H1 (cell line): ENCODE measurements at regions not wholly inside any gene's neighbourhood (a gene's known extent, or its start where the extent isn't known, plus 50 kb on each side); places are given as distances from the start of the nearest gene placed in this dataset.

ENCODE experiments used
- CTCF ChIA-PET: fragments of 300-600 bp; sonication (Branson Sonifier 250); formaldehyde crosslinking; loops from one replicate; lab custom pipeline; 2021; ENCODE audit not compliant: partially characterized antibody; lab: Charles Lee
- POLR2A ChIA-PET: fragments of 300-600 bp; sonication (Branson Sonifier 250); formaldehyde crosslinking; loops from one replicate; lab custom pipeline; 2021; ENCODE audit warnings: inconsistent platforms; ENCODE audit not compliant: partially characterized antibody; lab: Charles Lee
- DNase-seq, 2 experiments: peaks; one replicate each; pipeline versions ENCODE4 v3.0.0 to v3.0.0-alpha.2; 2010 to 2022; ENCODE audit warnings: low spot score in 2 of 2, low read depth in 1 of 2, mixed read lengths in 1 of 2
- FAIRE-seq: peaks from 2 replicates; lab custom pipeline; 2011; peaks lifted over from hg19 to GRCh38; lab: Jason Lieb, UNC
- H2AFZ ChIP-seq: 2 replicates; pipeline ENCODE4 v1.8.1; 2012; ENCODE audit warnings: low read length, inconsistent platforms
- H2AK5ac ChIP-seq: 2 replicates; pipeline ENCODE4 v1.6.1; 2013; ENCODE audit warnings: low read depth, low read length
- H2BK120ac ChIP-seq: replicated peaks from 2 replicates; pipeline ENCODE3; 2013; ENCODE audit warnings: low read depth, low read length, inconsistent platforms
- H2BK12ac ChIP-seq: 2 replicates; pipeline ENCODE4 v1.6.1; 2013; ENCODE audit warnings: low read depth, low read length
- H2BK15ac ChIP-seq: 2 replicates; pipeline ENCODE4 v1.6.1; 2013; ENCODE audit warnings: low read length
- H2BK20ac ChIP-seq: 2 replicates; pipeline ENCODE4 v1.6.1; 2013; ENCODE audit warnings: low read length
- H2BK5ac ChIP-seq: 2 replicates; pipeline ENCODE4 v1.6.1; 2013; ENCODE audit warnings: low read depth, low read length
- H3K14ac ChIP-seq: 2 replicates; pipeline ENCODE4 v1.6.1; 2013; ENCODE audit warnings: inconsistent platforms; ENCODE audit not compliant: insufficient read length
- H3K18ac ChIP-seq: 2 replicates; pipeline ENCODE4 v1.6.1; 2013; ENCODE audit warnings: low read length; ENCODE audit errors: extremely low read depth
- H3K23ac ChIP-seq: 2 replicates; pipeline ENCODE4 v1.6.1; 2013; ENCODE audit warnings: inconsistent platforms; ENCODE audit not compliant: insufficient read length
- H3K23me2 ChIP-seq: 2 replicates; pipeline ENCODE4 v1.6.1; 2013; ENCODE audit warnings: low read depth, low read length
- H3K27ac ChIP-seq: 2 replicates; pipeline ENCODE4 v1.6.1; 2011; ENCODE audit warnings: low read depth, low read length, inconsistent platforms
- H3K27me3 ChIP-seq, 4 experiments: replicated peaks in 1 of 4; 1 replicate in 1 of 4; 2 replicates in 3 of 4; pipeline versions ENCODE4 v1.6.1 to v1.8.1; 2011 to 2013; ENCODE audit warnings: low read length in 3 of 4, mild to moderate bottlenecking in 3 of 4, inconsistent platforms in 2 of 4, mixed read lengths in 2 of 4, moderate library complexity in 1 of 4; ENCODE audit not compliant: control insufficient read depth in 3 of 4, insufficient read depth in 3 of 4; ENCODE audit errors: extremely low read depth in 1 of 4
- H3K36me3 ChIP-seq, 4 experiments: 2 replicates each; pipeline versions ENCODE4 v1.6.1 to v1.8.1; 2011 to 2013; ENCODE audit warnings: mild to moderate bottlenecking in 4 of 4, low read length in 3 of 4, moderate library complexity in 2 of 4, control low read depth in 1 of 4, inconsistent platforms in 1 of 4; ENCODE audit not compliant: insufficient read depth in 4 of 4, control insufficient read depth in 2 of 4
- H3K4ac ChIP-seq: replicated peaks from 2 replicates; pipeline ENCODE3; 2013; ENCODE audit warnings: low read length, low read depth, mixed read lengths, inconsistent platforms; ENCODE audit not compliant: insufficient read length
- H3K4me1 ChIP-seq, 4 experiments: replicated peaks in 1 of 4; 1 replicate in 1 of 4; 2 replicates in 3 of 4; pipeline versions ENCODE4 v1.6.1 to v1.8.1; 2011 to 2013; ENCODE audit warnings: low read length in 3 of 4, inconsistent platforms in 2 of 4, mixed read lengths in 1 of 4; ENCODE audit not compliant: insufficient read depth in 4 of 4, control insufficient read depth in 3 of 4
- H3K4me2 ChIP-seq, 2 experiments: 2 replicates each; pipeline versions ENCODE4 v1.6.1 to v1.8.1; 2011 to 2013; ENCODE audit warnings: low read depth in 2 of 2, low read length in 2 of 2, control low read depth in 1 of 2, inconsistent platforms in 1 of 2, mild to moderate bottlenecking in 1 of 2; ENCODE audit not compliant: insufficient read depth in 1 of 2
- H3K4me3 ChIP-seq, 4 experiments: fragments of 200-600, 300-600 bp in 1 of 4; sonication (generic), shearing (Covaris generic), sonication (Bioruptor Twin) in 1 of 4; 2 replicates each; pipeline versions ENCODE4 v1.5.1 to v1.8.1; 2011 to 2016; ENCODE audit warnings: low read length in 4 of 4, low read depth in 3 of 4, control low read depth in 2 of 4, inconsistent platforms in 2 of 4, mild to moderate bottlenecking in 2 of 4, mixed read lengths in 1 of 4, moderate library complexity in 1 of 4; ENCODE audit not compliant: insufficient read depth in 2 of 4; ENCODE audit errors: extremely low read depth in 1 of 4
- H3K56ac ChIP-seq: replicated peaks from 2 replicates; pipeline ENCODE3; 2013; ENCODE audit warnings: low read depth, mild to moderate bottlenecking, mixed read lengths, low read length, inconsistent platforms; ENCODE audit not compliant: insufficient read length
- H3K79me1 ChIP-seq: 2 replicates; pipeline ENCODE4 v1.6.1; 2013; ENCODE audit warnings: low read depth, low read length, control low read depth
- H3K79me2 ChIP-seq, 2 experiments: 2 replicates each; pipeline versions ENCODE4 v1.6.1 to v1.8.1; 2012 to 2013; ENCODE audit warnings: low read length in 2 of 2, mild to moderate bottlenecking in 2 of 2, inconsistent platforms in 1 of 2; ENCODE audit not compliant: insufficient read depth in 2 of 2, control insufficient read depth in 1 of 2
- H3K9ac ChIP-seq, 4 experiments: replicated peaks in 1 of 4; 1 replicate in 1 of 4; 2 replicates in 3 of 4; pipeline versions ENCODE4 v1.6.1 to v1.8.1; 2011 to 2013; ENCODE audit warnings: low read depth in 3 of 4, low read length in 3 of 4, control low read depth in 2 of 4, mild to moderate bottlenecking in 2 of 4, moderate library complexity in 2 of 4, inconsistent platforms in 1 of 4; ENCODE audit errors: extremely low read depth in 1 of 4
- H3K9me3 ChIP-seq, 2 experiments: 2 replicates each; pipeline versions ENCODE4 v1.6.1 to v1.8.1; 2012 to 2013; ENCODE audit warnings: mild to moderate bottlenecking in 2 of 2, moderate library complexity in 2 of 2, control low read depth in 1 of 2, inconsistent platforms in 1 of 2, low read depth in 1 of 2, low read length in 1 of 2, mixed read lengths in 1 of 2; ENCODE audit not compliant: insufficient read depth in 2 of 2
- H4K20me1 ChIP-seq, 2 experiments: replicated peaks in 1 of 2; 2 replicates each; pipeline versions ENCODE3 to v1.8.1; 2011 to 2013; ENCODE audit warnings: inconsistent platforms in 2 of 2, low read length in 2 of 2, mild to moderate bottlenecking in 1 of 2; ENCODE audit not compliant: insufficient read depth in 2 of 2, control insufficient read depth in 1 of 2
- H4K5ac ChIP-seq: 2 replicates; pipeline ENCODE4 v1.6.1; 2013; ENCODE audit warnings: low read length, low read depth, mixed read lengths, inconsistent platforms; ENCODE audit not compliant: insufficient read length
- H4K8ac ChIP-seq: 2 replicates; pipeline ENCODE4 v1.8.0; 2013; ENCODE audit warnings: mild to moderate bottlenecking, moderate library complexity, low read length, inconsistent platforms; ENCODE audit not compliant: insufficient read depth; ENCODE audit errors: extremely low read depth
- H4K91ac ChIP-seq: replicated peaks from 2 replicates; pipeline ENCODE3; 2013; ENCODE audit warnings: low read length, mixed read lengths, inconsistent platforms; ENCODE audit not compliant: insufficient read length
- BRCA1 ChIP-seq: IDR thresholded peaks from 2 replicates; pipeline ENCODE4 v1.6.1; 2012; ENCODE audit warnings: low read depth, low read length, improper control_type of control experiment
- CBX8 ChIP-seq: fragments of 300-800, 300-1000 bp; sonication (generic); IDR thresholded peaks from 2 replicates; pipeline ENCODE4 v1.7.1; 2016; ENCODE audit warnings: low read depth, low read length, borderline replicate concordance
- CREB1 ChIP-seq: IDR thresholded peaks from 2 replicates; pipeline ENCODE4 v1.6.1; 2012; ENCODE audit warnings: inconsistent platforms
- HDAC6 ChIP-seq: IDR thresholded peaks from one replicate; pipeline ENCODE4 v1.7.1; 2012; ENCODE audit warnings: low read depth, mild to moderate bottlenecking, inconsistent platforms, low read length, moderate library complexity
- JUND ChIP-seq: IDR thresholded peaks from 2 replicates; pipeline ENCODE4 v1.6.1; 2011; ENCODE audit warnings: mild to moderate bottlenecking, improper control_type of control experiment, low read length
- KDM1A ChIP-seq: fragments of 200-600, 300-600 bp; sonication (generic); IDR thresholded peaks from 2 replicates; pipeline ENCODE4 v1.7.1; 2016; ENCODE audit warnings: mild to moderate bottlenecking, low read length, borderline replicate concordance
- NANOG ChIP-seq: IDR thresholded peaks from 2 replicates; pipeline ENCODE4 v1.6.1; 2011; ENCODE audit warnings: low read length, low read depth, mild to moderate bottlenecking, inconsistent platforms; ENCODE audit not compliant: insufficient read depth, poor library complexity, severe bottlenecking
- NRF1 ChIP-seq: IDR thresholded peaks from 2 replicates; pipeline ENCODE4 v1.6.1; 2011; ENCODE audit warnings: mild to moderate bottlenecking, low read depth, low read length, improper control_type of control experiment
- PHF8 ChIP-seq: fragments of 200-600 bp; sonication (generic); conservative IDR thresholded peaks from 2 replicates; pipeline ENCODE4 v1.7.1; 2012; ENCODE audit warnings: low read depth, mild to moderate bottlenecking, inconsistent platforms, low read length, moderate library complexity
- RNF2 ChIP-seq: fragments of 200-900, 300-1000 bp; sonication (generic); IDR thresholded peaks from 2 replicates; pipeline ENCODE4 v1.7.1; 2016; ENCODE audit warnings: borderline replicate concordance, low read depth, mild to moderate bottlenecking, antibody characterized with exemption, low read length; ENCODE audit not compliant: poor library complexity, severe bottlenecking; ENCODE audit errors: missing control alignments
- TCF12 ChIP-seq: IDR thresholded peaks from 2 replicates; pipeline ENCODE4 v1.6.1; 2011; ENCODE audit warnings: low read depth, mild to moderate bottlenecking, low read length
- USF2 ChIP-seq: IDR thresholded peaks from 2 replicates; pipeline ENCODE4 v1.6.1; 2011; ENCODE audit warnings: low read length, improper control_type of control experiment
- WGBS, 2 experiments: shearing (Covaris generic) in 1 of 2; methylation state at CpG; one replicate each; pipeline versions ENCODE4 v1.1.6 to v1.1.7; 2013 to 2015; ENCODE audit warnings: low lambda C conversion rate in 2 of 2, mixed read lengths in 2 of 2, inconsistent platforms in 1 of 2, low coverage in 1 of 2, missing lambda C conversion rate in 1 of 2; ENCODE audit not compliant: insufficient replicate concordance in 2 of 2, insufficient coverage in 1 of 2, insufficient read length in 1 of 2; ENCODE audit errors: extremely low coverage in 1 of 2, missing lambda C conversion rate in 1 of 2; 5-methylcytosine and 5-hydroxymethylcytosine counted together

GRCh38 chr12:58564721-58565120, 355.6 kb downstream of the LRIG3 start:
- H3K36me3 ChIP-seq: no peaks in the 10 kb centered on the region
- no peak overlapping the region for H2AFZ ChIP-seq
- H4K91ac ChIP-seq: no peak overlapping the region
- no peak overlapping the region for H3K18ac ChIP-seq
- H3K9ac ChIP-seq: no peak overlapping the region
- peaks cover 0 to 1% of the 10 kb centered on the region in 2 experiments for H4K20me1 ChIP-seq
- DNase-seq (no peak), FAIRE-seq (no peak)
- no peak overlapping the region for H3K4me2 ChIP-seq
- H3K4me1 ChIP-seq: no peaks in the 10 kb centered on the region
- H3K56ac ChIP-seq: no peak overlapping the region
- no peak overlapping the region for H2BK15ac ChIP-seq
- no peak overlapping the region for H4K5ac ChIP-seq
- no peaks in the 10 kb centered on the region for H3K23me2 ChIP-seq
- H3K23ac ChIP-seq: no peak overlapping the region
- WGBS, 2 experiments: 93% methylated on average over 1 of the region's 1 CpG; no CpG with 5 or more reads in 1 of the 2 experiments
- no peaks in the 10 kb centered on the region for H3K79me2 ChIP-seq
- no peak overlapping the region for H2BK5ac ChIP-seq
- no peak overlapping the region for H2BK120ac ChIP-seq
- H3K4me3 ChIP-seq: no peak overlapping the region
- no peaks in the 10 kb centered on the region for H3K79me1 ChIP-seq
- no peak overlapping the region for H2AK5ac ChIP-seq
- ChIA-PET POLR2A (no interaction called here), CTCF (no interaction called here)
- no peak overlapping the region for H3K27ac ChIP-seq
- H3K14ac ChIP-seq: no peak overlapping the region
- no peak overlapping the region for H2BK12ac ChIP-seq
- H3K4ac ChIP-seq: no peak overlapping the region
- H2BK20ac ChIP-seq: no peak overlapping the region
- H3K9me3 ChIP-seq: no peaks in the 10 kb centered on the region
- H4K8ac ChIP-seq: no peak overlapping the region
- peaks cover 0 to 1% (median 0%) of the 10 kb centered on the region in 4 experiments; a peak in 1 of 7 replicates for H3K27me3 ChIP-seq
- no peak for TF ChIP-seq PHF8
- TF ChIP-seq JUND: no peak
- no peak for TF ChIP-seq HDAC6
- no peak for TF ChIP-seq RNF2
- no peak for TF ChIP-seq TCF12
- no peak for TF ChIP-seq BRCA1
- TF ChIP-seq NRF1: no peak
- TF ChIP-seq CBX8: no peak
- no peak for TF ChIP-seq NANOG
- no peak for TF ChIP-seq CREB1
- TF ChIP-seq KDM1A: no peak
- no peak for TF ChIP-seq USF2
